ENCODE measurements at regions not wholly inside any gene's neighbourhood (a gene's known extent, or its start where the extent isn't known, plus 50 kb on each side); places are given as distances from the start of the nearest gene placed in this dataset.

DNA sequence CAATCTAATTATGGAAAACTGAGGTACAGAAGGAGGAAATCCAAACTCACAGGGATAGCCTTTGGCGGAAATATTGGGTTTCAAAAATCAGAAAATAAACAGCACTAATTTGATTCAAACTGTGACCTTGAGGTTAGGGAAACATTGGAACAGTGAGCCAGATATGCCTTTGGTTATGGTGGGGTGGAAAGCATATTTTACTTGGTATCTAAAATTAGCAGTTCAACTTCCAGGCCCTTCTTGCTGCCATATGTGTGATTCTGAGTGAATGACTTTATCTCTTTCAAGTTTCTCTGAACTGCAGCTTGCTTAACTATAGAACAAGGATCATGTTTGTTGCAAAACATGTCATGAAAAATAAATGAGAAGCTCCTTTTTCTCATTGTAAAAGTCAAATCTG lies 240.9 kb upstream of the VEGFC start:
- no peak for DNase-seq (ENCODE audit: low read depth, low spot score)
- H3K27ac Mint-ChIP-seq (ENCODE audit: unreplicated experiment), result no peak overlapping the region
- no peaks in the 10 kb centered on the region for H3K27me3 Mint-ChIP-seq (ENCODE audit: low read depth)
- no peak overlapping the region for H3K4me3 Mint-ChIP-seq
- peaks cover 4% of the 10 kb centered on the region for H3K9me3 Mint-ChIP-seq
- H3K4me1 Mint-ChIP-seq, result no peaks in the 10 kb centered on the region
- TF ChIP-seq, protein P1, sequence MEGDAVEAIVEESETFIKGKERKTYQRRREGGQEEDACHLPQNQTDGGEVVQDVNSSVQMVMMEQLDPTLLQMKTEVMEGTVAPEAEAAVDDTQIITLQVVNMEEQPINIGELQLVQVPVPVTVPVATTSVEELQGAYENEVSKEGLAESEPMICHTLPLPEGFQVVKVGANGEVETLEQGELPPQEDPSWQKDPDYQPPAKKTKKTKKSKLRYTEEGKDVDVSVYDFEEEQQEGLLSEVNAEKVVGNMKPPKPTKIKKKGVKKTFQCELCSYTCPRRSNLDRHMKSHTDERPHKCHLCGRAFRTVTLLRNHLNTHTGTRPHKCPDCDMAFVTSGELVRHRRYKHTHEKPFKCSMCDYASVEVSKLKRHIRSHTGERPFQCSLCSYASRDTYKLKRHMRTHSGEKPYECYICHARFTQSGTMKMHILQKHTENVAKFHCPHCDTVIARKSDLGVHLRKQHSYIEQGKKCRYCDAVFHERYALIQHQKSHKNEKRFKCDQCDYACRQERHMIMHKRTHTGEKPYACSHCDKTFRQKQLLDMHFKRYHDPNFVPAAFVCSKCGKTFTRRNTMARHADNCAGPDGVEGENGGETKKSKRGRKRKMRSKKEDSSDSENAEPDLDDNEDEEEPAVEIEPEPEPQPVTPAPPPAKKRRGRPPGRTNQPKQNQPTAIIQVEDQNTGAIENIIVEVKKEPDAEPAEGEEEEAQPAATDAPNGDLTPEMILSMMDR (conservative IDR thresholded peaks at IDR 0.05), result no peak
- H3K36me3 Mint-ChIP-seq (ENCODE audit: low read depth), result no peaks in the 10 kb centered on the region

DNA sequence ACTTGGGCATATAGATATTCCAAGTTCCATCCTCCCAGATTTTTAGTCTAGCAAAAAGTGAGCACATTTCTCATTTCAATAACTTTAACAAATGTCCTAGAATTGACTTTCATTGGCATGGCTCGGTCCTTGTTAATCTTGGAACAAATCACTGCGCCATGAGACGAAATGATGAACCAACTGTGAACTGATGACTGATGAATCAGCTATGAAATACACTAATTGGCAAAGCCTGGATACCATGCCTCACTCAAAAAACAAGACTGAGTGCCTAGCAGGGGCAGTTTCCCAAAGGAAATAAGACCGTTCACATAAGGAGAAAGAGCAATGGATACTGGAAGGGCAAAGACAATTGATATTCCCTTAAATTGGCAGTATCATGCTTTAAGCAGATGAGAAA lies 248.6 kb upstream of the VEGFC start:
- Mint-ChIP-seq H3K27ac (ENCODE audit: unreplicated experiment) (no peak overlapping the region), H3K9me3 (peaks cover 12% of the 10 kb centered on the region), H3K4me1 (peaks cover 4% of the 10 kb centered on the region), H3K27me3 (ENCODE audit: low read depth) (no peaks in the 10 kb centered on the region), H3K36me3 (ENCODE audit: low read depth) (no peaks in the 10 kb centered on the region), H3K4me3 (no peak overlapping the region)
- TF ChIP-seq, protein P1 (conservative IDR thresholded peaks at IDR 0.05), result no peak
- no peak for DNase-seq (ENCODE audit: low read depth, low spot score)

DNA sequence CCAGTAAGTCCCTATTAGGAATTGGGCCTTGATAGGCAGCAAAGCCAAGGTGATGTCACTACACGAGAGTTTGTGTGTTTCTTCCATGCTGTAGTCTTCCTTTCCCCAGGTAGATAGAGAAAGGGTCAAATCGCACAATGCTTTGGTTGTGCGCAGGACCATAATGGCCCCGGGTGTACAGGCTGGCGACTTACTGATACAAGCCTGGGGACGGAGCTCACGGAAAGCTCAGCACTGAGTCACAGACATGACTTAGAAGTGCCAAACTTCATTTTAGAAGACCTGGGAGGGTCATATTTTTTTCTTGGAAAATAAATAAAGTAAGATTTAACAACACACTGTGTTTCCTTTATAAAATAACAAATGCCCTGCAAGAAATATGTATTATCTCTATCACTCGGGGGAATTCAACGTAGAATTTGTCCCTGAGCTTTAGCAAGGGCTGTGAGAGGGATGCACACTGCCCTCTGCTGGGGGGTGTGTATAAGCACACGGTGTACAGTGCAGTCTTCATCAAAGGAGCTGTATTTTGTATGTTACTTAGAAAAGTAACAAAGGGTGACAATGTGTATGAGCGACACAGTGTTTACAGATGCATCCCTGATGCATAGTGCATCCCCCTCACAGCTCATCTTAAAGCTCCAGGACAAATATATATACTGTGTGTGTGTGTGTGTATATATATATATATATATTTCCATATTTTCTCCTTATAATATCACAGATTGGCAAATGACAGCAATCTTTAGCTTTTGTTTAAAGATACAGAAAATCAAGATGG lies 254.5 kb upstream of the VEGFC start:
- no peak overlapping the region for H3K27ac Mint-ChIP-seq (ENCODE audit: unreplicated experiment)
- no peaks in the 10 kb centered on the region for H3K36me3 Mint-ChIP-seq (ENCODE audit: low read depth)
- no peaks in the 10 kb centered on the region for H3K27me3 Mint-ChIP-seq (ENCODE audit: low read depth)
- TF ChIP-seq, protein P1 (conservative IDR thresholded peaks at IDR 0.05), result peak; percentile 87
- no peaks in the 10 kb centered on the region for H3K4me1 Mint-ChIP-seq
- no peak overlapping the region for H3K4me3 Mint-ChIP-seq
- DNase-seq (ENCODE audit: low read depth, low spot score), result peak; percentile 77
- H3K9me3 Mint-ChIP-seq, result no peaks in the 10 kb centered on the region

DNA sequence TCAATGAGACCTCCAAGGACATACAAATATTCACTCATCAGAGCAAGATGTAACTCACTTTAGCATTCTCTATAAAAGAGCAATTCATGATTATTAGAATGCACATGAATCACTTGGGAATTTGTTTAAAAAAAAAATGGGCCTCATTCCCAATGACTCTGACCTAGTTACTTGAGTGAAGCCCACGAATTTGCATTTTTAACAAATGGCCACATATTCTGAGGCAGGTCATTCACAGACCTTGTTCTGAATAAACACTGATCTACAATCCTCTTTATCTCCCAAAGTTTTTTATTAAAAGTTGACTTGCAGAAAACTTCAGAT lies 255.1 kb upstream of the VEGFC start:
- Mint-ChIP-seq H3K4me3 (no peak overlapping the region), H3K36me3 (ENCODE audit: low read depth) (no peaks in the 10 kb centered on the region), H3K4me1 (no peaks in the 10 kb centered on the region), H3K27ac (ENCODE audit: unreplicated experiment) (no peak overlapping the region), H3K27me3 (ENCODE audit: low read depth) (no peaks in the 10 kb centered on the region), H3K9me3 (no peaks in the 10 kb centered on the region)
- TF ChIP-seq, protein P1 (conservative IDR thresholded peaks at IDR 0.05), result no peak
- no peak for DNase-seq (ENCODE audit: low read depth, low spot score)

DNA sequence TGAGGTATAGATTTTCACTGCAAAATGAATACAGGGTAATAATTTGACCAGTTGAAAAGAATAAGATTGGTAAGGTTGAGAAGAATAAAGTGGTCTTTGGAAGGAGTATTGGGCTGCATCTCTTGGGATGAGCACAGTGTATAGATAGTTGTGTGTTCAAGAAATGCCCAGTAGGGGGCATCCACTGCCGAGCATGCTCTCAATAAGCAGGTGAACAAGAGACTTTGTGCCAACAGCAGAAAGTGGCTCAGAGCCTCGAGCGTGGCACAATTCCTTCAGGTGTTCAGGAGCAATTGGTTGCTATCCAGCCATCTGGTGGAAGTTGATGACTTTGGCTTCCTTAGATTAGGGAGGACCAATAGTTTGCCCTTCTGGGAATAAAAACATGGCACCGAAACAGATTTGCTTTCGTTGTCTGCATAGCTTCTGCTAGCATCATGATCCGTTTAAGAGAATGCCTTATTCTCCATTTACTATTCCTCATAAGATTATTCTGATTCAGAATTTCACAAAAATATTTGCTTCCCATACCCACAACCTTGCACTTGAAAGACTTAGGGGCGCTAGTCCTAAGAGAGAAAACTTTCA lies 258.1 kb upstream of the NEIL3 start:
- TF ChIP-seq, protein P1 (conservative IDR thresholded peaks at IDR 0.05), result peak; percentile 59
- Mint-ChIP-seq H3K9me3 (no peaks in the 10 kb centered on the region), H3K36me3 (ENCODE audit: low read depth) (no peaks in the 10 kb centered on the region), H3K4me3 (no peak overlapping the region), H3K27me3 (ENCODE audit: low read depth) (no peaks in the 10 kb centered on the region), H3K4me1 (no peaks in the 10 kb centered on the region), H3K27ac (ENCODE audit: unreplicated experiment) (no peak overlapping the region)
- peak; percentile 9 for DNase-seq (ENCODE audit: low read depth, low spot score)
